Fibroblast of lung (primary cell): ENCODE measurements at regions not wholly inside any gene's neighbourhood (a gene's known extent, or its start where the extent isn't known, plus 50 kb on each side); places are given as distances from the start of the nearest gene placed in this dataset.

Experiments
- CTCF ChIP-seq, 2 donors: IDR thresholded peaks in 1 of 2; conservative IDR thresholded peaks in 1 of 2; 1 replicate in 1 of 2; 2 replicates in 1 of 2; pipeline ENCODE4 v1.5.1; 2011 to 2012; ENCODE audit warnings: low read length in 2 of 2, control low read depth in 1 of 2, inconsistent platforms in 1 of 2, low read depth in 1 of 2, mild to moderate bottlenecking in 1 of 2
- EZH2 ChIP-seq: IDR thresholded peaks from 2 replicates; pipeline ENCODE4 v1.5.1; 2012; ENCODE audit warnings: low read length, control low read depth, mild to moderate bottlenecking; ENCODE audit errors: missing control alignments

- TF ChIP-seq CTCF (conservative IDR thresholded peaks at IDR 0.05 in 1 of 2, IDR thresholded peaks at IDR 0.05 in 1 of 2; ENCODE audit: low read depth in 1 of 2, low read length in 2 of 2), result no peak
- TF ChIP-seq EZH2, result no peak
These were observed 146.9 kb downstream of the SP3 start for GRCh38 chr2:173818285-173818684.
